ENCODE measurements at regions not wholly inside any gene's neighbourhood (a gene's known extent, or its start where the extent isn't known, plus 50 kb on each side); places are given as distances from the start of the nearest gene placed in this dataset.

DNA sequence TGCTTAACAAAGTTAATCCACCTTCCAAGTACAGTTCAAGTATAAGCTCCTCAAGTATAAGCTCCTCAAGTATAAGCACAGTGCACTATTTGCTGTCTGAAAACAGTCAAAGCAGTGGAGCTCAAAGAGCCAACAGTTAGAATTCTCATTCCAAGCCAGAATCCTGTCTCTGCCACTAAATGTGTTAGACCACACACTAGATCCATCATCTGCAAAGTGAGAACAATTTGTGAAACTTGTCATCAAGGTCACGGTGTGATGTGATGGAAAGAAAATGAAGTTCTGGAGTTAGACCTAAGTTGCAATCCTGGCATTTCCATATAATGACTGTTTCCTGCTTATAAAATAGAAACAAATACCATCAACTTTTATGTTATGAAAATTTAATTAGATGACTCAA is 602.5 kb downstream of the TNS3 start:
- no peaks in the 10 kb centered on the region for H3K9me3 ChIP-seq (ENCODE audit: control insufficient read depth in 1 of 2, low read length in 2 of 2)
- ChIA-PET CTCF (ENCODE audit: partially characterized antibody) (no interaction called here), POLR2A (ENCODE audit: partially characterized antibody) (no interaction called here)
- intact Hi-C loops (cut with micrococcal nuclease) = no loop called here
- no peak overlapping the region for H3K27ac ChIP-seq (ENCODE audit: low read depth, low read length)
- H3K9me3 Mint-ChIP-seq = peaks cover 0 to 4% (median 2%) of the 10 kb centered on the region in 8 donors
- H3K27me3 Mint-ChIP-seq = no peaks in the 10 kb centered on the region
- H3K4me1 ChIP-seq (ENCODE audit: insufficient read depth, low read length) = no peaks in the 10 kb centered on the region
- no peak overlapping the region for H3K4me3 ChIP-seq (ENCODE audit: low read length in 2 of 2)
- H3K36me3 Mint-ChIP-seq = no peaks in the 10 kb centered on the region
- no peak overlapping the region for H3K4me3 Mint-ChIP-seq
- H3K27ac Mint-ChIP-seq = no peak overlapping the region
- no peak for DNase-seq
- no peaks in the 10 kb centered on the region for H3K4me1 Mint-ChIP-seq
- no peaks in the 10 kb centered on the region for H3K27me3 ChIP-seq (ENCODE audit: insufficient read depth, low read length)
- no peaks in the 10 kb centered on the region for H3K36me3 ChIP-seq (ENCODE audit: insufficient read depth, low read length)

DNA sequence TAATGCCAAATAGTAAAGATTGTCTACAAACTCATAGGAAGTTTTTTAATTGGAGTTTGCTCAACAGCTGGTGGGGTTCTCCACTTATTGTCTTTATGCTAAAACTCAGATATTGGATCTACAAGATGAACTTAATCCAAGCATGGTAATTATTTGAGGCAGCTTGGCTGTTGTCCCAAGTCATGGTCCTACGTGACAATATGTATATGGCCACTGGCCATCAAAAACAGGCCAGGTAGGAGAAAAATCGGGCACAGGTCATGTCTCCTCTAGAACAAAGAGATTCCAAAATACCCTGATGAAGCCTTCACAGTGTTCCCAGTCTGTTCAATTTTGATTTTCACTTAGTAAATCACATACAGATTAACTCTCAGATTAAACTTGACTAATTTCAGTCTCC is 606.4 kb downstream of the TNS3 start:
- no peaks in the 10 kb centered on the region for H3K4me1 ChIP-seq (ENCODE audit: insufficient read depth, low read length)
- H3K9me3 ChIP-seq (ENCODE audit: control insufficient read depth in 1 of 2, low read length in 2 of 2) = no peaks in the 10 kb centered on the region
- no peaks in the 10 kb centered on the region for H3K36me3 Mint-ChIP-seq
- H3K4me3 ChIP-seq (ENCODE audit: low read length in 2 of 2) = no peak overlapping the region
- DNase-seq = no peak
- no peaks in the 10 kb centered on the region for H3K27me3 Mint-ChIP-seq
- H3K9me3 Mint-ChIP-seq = peaks cover 0 to 3% (median 0%) of the 10 kb centered on the region in 8 donors
- POLR2A ChIA-PET (ENCODE audit: partially characterized antibody) = no interaction called here
- CTCF ChIA-PET (ENCODE audit: partially characterized antibody) = no interaction called here
- no peak overlapping the region for H3K4me3 Mint-ChIP-seq
- H3K36me3 ChIP-seq (ENCODE audit: insufficient read depth, low read length) = no peaks in the 10 kb centered on the region
- intact Hi-C loops (cut with micrococcal nuclease) = no loop called here
- no peaks in the 10 kb centered on the region for H3K4me1 Mint-ChIP-seq
- H3K27me3 ChIP-seq (ENCODE audit: insufficient read depth, low read length) = no peaks in the 10 kb centered on the region
- H3K27ac ChIP-seq (ENCODE audit: low read depth, low read length) = no peak overlapping the region
- H3K27ac Mint-ChIP-seq = no peak overlapping the region

DNA sequence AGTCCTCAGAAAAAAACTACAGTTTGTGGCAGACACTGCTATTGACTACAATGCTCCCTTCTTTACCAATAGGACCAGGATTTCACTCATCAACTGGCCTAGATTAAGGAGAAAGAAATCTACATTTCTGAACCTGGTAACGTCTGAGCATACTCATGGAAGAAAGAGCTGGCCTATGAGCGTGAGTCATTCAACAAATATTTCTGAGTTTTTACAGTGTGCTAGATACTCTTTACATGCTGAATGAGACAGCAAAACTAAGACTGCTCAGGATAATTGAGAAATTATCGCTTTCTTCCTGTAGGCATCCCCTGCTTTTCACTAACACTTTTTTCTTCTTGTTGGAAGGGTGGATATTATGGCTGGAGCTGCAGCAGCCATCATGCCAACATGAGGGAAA is 609.7 kb downstream of the TNS3 start:
- ChIA-PET POLR2A (ENCODE audit: partially characterized antibody) (no interaction called here), CTCF (ENCODE audit: partially characterized antibody) (no interaction called here)
- Histone ChIP-seq H3K9me3 (ENCODE audit: control insufficient read depth in 1 of 2, low read length in 2 of 2) (no peaks in the 10 kb centered on the region), H3K27me3 (ENCODE audit: insufficient read depth, low read length) (no peaks in the 10 kb centered on the region), H3K4me3 (ENCODE audit: low read length in 2 of 2) (no peak overlapping the region), H3K4me1 (ENCODE audit: insufficient read depth, low read length) (no peaks in the 10 kb centered on the region), H3K27ac (ENCODE audit: low read depth, low read length) (no peak overlapping the region), H3K36me3 (ENCODE audit: insufficient read depth, low read length) (no peaks in the 10 kb centered on the region)
- Mint-ChIP-seq H3K4me1 (no peaks in the 10 kb centered on the region), H3K36me3 (no peaks in the 10 kb centered on the region), H3K27me3 (no peaks in the 10 kb centered on the region), H3K4me3 (no peak overlapping the region), H3K9me3 (peaks cover 0 to 13% (median 5%) of the 10 kb centered on the region in 8 donors), H3K27ac (no peak overlapping the region)
- intact Hi-C loops (cut with micrococcal nuclease) = no loop called here
- DNase-seq = no peak

DNA sequence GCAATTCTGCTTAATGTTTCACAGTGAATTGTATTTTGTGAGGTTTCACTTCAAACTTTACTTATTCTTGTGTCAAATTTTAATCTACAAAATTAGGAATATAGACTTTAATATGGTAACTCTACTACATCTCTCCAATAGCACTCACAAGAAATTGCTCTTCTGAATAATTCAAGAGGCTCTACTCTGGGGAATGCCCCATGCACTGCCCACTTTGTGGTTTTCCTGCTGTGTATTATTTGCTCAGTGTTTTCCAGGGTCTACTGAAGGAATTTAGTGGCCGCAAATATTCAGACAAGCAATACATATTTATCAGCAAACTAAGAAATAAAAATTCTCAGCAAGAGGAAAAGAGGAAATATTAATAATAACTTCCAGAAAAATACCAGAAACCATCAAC is 611.4 kb downstream of the TNS3 start:
- Mint-ChIP-seq H3K36me3 (no peaks in the 10 kb centered on the region), H3K9me3 (peaks cover 0 to 15% (median 8%) of the 10 kb centered on the region in 8 donors), H3K4me3 (no peak overlapping the region), H3K27me3 (no peaks in the 10 kb centered on the region), H3K4me1 (no peaks in the 10 kb centered on the region), H3K27ac (no peak overlapping the region)
- H3K4me3 ChIP-seq (ENCODE audit: low read length in 2 of 2) = no peak overlapping the region
- no peak for DNase-seq
- H3K4me1 ChIP-seq (ENCODE audit: insufficient read depth, low read length) = no peaks in the 10 kb centered on the region
- intact Hi-C loops (cut with micrococcal nuclease) = no loop called here
- no peaks in the 10 kb centered on the region for H3K27me3 ChIP-seq (ENCODE audit: insufficient read depth, low read length)
- H3K27ac ChIP-seq (ENCODE audit: low read depth, low read length) = no peak overlapping the region
- no peaks in the 10 kb centered on the region for H3K9me3 ChIP-seq (ENCODE audit: control insufficient read depth in 1 of 2, low read length in 2 of 2)
- CTCF ChIA-PET (ENCODE audit: partially characterized antibody) = no interaction called here
- POLR2A ChIA-PET (ENCODE audit: partially characterized antibody) = no interaction called here
- no peaks in the 10 kb centered on the region for H3K36me3 ChIP-seq (ENCODE audit: insufficient read depth, low read length)

DNA sequence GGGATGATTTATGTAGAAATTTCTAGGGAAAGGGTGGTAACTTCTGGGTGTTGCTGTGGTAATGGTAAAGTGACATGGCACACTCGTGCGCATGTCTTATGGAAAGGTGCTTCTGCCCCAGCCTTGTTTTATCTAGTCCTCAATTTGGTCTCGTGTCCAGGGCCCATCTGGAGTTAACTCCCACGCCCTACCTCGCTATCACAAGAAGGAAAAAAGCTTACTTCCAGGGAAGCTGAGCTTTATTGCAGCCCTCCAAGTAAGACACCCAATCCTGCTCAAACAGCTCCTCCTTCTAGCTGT is 611.8 kb downstream of the TNS3 start:
- peaks cover 0 to 19% (median 11%) of the 10 kb centered on the region in 8 donors for H3K9me3 Mint-ChIP-seq
- CTCF ChIA-PET (ENCODE audit: partially characterized antibody) = no interaction called here
- H3K4me3 ChIP-seq (ENCODE audit: low read length in 2 of 2) = no peak overlapping the region
- H3K27me3 ChIP-seq (ENCODE audit: insufficient read depth, low read length) = no peaks in the 10 kb centered on the region
- no peak overlapping the region for H3K4me3 Mint-ChIP-seq
- intact Hi-C loops (cut with micrococcal nuclease) = no loop called here
- H3K27ac ChIP-seq (ENCODE audit: low read depth, low read length) = no peak overlapping the region
- H3K4me1 Mint-ChIP-seq = no peaks in the 10 kb centered on the region
- no peaks in the 10 kb centered on the region for H3K4me1 ChIP-seq (ENCODE audit: insufficient read depth, low read length)
- POLR2A ChIA-PET (ENCODE audit: partially characterized antibody) = no interaction called here
- H3K9me3 ChIP-seq (ENCODE audit: control insufficient read depth in 1 of 2, low read length in 2 of 2) = no peaks in the 10 kb centered on the region
- no peaks in the 10 kb centered on the region for H3K27me3 Mint-ChIP-seq
- no peak overlapping the region for H3K27ac Mint-ChIP-seq
- no peak for DNase-seq
- no peaks in the 10 kb centered on the region for H3K36me3 ChIP-seq (ENCODE audit: insufficient read depth, low read length)
- H3K36me3 Mint-ChIP-seq = no peaks in the 10 kb centered on the region

DNA sequence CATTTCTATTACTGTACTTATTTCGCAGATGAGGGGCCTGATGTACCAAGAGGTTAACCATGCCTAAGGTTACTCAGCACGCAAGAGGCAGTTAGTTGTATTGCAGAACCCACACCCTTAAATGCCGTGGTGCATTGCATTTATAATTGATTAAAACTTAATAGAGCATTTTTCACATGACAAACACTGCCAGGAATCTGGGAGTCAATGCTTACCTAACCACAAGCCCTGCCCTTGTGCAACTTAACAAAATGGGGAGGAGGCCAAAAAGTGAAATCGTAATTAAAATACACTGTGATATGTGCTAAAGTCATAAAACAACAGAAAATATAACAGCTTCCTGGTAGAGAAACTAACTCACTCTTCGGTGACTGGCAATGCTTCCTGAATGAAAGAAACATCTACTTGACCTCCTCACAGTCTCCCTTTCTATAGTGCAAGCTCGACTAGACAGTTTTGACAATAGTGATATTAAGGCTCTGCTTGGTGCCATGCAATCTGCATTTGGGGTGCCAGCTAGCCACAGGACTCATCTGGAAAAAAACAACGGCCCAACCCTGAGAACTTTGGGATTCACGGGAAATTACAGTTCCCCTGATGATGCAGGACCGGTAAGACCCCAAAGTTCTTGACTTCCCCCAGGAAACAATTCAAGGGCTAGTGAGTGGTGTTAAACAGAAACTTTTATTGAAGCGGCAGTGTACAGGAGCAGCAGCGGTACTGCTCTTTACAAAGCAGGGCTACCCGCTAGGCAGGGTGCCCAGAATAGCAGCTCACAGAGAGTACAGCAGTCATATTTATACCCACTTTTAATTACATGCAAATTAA is 612.4 kb downstream of the TNS3 start:
- no peaks in the 10 kb centered on the region for H3K9me3 ChIP-seq (ENCODE audit: control insufficient read depth in 1 of 2, low read length in 2 of 2)
- no peak overlapping the region for H3K4me3 ChIP-seq (ENCODE audit: low read length in 2 of 2)
- H3K9me3 Mint-ChIP-seq = peaks cover 0 to 25% (median 16%) of the 10 kb centered on the region in 8 donors
- H3K27me3 ChIP-seq (ENCODE audit: insufficient read depth, low read length) = no peaks in the 10 kb centered on the region
- H3K4me1 Mint-ChIP-seq = no peaks in the 10 kb centered on the region
- no peaks in the 10 kb centered on the region for H3K36me3 ChIP-seq (ENCODE audit: insufficient read depth, low read length)
- no peak overlapping the region for H3K4me3 Mint-ChIP-seq
- no peaks in the 10 kb centered on the region for H3K36me3 Mint-ChIP-seq
- peak overlapping the region in 1 of 7 donors; percentile 11 for H3K27ac Mint-ChIP-seq
- DNase-seq = no peak
- H3K27me3 Mint-ChIP-seq = no peaks in the 10 kb centered on the region
- H3K27ac ChIP-seq (ENCODE audit: low read depth, low read length) = no peak overlapping the region
- ChIA-PET CTCF (ENCODE audit: partially characterized antibody) (no interaction called here), POLR2A (ENCODE audit: partially characterized antibody) (no interaction called here)
- H3K4me1 ChIP-seq (ENCODE audit: insufficient read depth, low read length) = no peaks in the 10 kb centered on the region
- intact Hi-C loops (cut with micrococcal nuclease) = no loop called here

DNA sequence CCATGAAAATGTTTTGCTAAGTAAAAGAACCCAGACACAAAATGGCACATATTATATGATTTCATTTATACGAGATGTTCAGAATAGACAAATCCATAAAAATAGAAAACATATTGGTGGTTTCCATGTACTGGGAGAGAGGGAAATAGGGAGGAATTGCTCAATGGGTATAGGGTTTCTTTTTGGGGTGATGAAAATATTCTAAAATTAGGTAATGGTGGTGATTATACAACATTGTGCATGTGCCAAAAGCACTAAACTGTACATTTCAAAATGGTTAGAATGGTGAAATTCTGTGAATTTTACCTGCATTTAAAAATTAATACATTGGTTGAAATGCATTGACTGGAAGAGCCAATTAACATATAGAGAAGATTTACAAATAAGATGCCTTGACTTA is 613.9 kb downstream of the TNS3 start:
- H3K27me3 ChIP-seq (ENCODE audit: insufficient read depth, low read length) = no peaks in the 10 kb centered on the region
- POLR2A ChIA-PET (ENCODE audit: partially characterized antibody) = no interaction called here
- peaks cover 0 to 36% (median 27%) of the 10 kb centered on the region in 8 donors for H3K9me3 Mint-ChIP-seq
- H3K36me3 Mint-ChIP-seq = no peaks in the 10 kb centered on the region
- no peaks in the 10 kb centered on the region for H3K36me3 ChIP-seq (ENCODE audit: insufficient read depth, low read length)
- H3K4me3 Mint-ChIP-seq = no peak overlapping the region
- H3K9me3 ChIP-seq (ENCODE audit: control insufficient read depth in 1 of 2, low read length in 2 of 2) = no peaks in the 10 kb centered on the region
- no peaks in the 10 kb centered on the region for H3K27me3 Mint-ChIP-seq
- H3K4me1 ChIP-seq (ENCODE audit: insufficient read depth, low read length) = no peaks in the 10 kb centered on the region
- no peak overlapping the region for H3K4me3 ChIP-seq (ENCODE audit: low read length in 2 of 2)
- DNase-seq = no peak
- H3K27ac Mint-ChIP-seq = no peak overlapping the region
- intact Hi-C loops (cut with micrococcal nuclease) = no loop called here
- no peak overlapping the region for H3K27ac ChIP-seq (ENCODE audit: low read depth, low read length)
- H3K4me1 Mint-ChIP-seq = no peaks in the 10 kb centered on the region
- CTCF ChIA-PET (ENCODE audit: partially characterized antibody) = no interaction called here

DNA sequence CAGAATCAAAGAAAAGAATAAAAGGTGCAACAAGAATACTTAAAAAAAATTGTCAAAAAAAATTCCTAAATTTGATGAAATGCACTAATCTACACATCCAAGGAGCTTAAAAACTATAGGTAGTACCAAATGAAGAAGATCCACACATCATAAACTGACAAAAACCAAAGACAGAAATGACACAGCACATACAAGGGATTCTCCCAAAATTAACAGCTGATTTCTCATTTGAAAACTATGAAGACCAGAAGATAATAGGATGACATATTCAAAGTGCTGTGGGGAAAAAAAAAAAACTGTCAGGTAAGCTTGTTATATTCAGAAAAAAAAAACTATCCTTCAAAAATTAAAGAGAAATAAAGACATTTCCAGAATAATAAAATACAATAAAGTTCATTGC is 618.2 kb downstream of the TNS3 start:
- no peak overlapping the region for H3K27ac Mint-ChIP-seq
- intact Hi-C loops (cut with micrococcal nuclease) = no loop called here
- peaks cover 0 to 1% of the 10 kb centered on the region in 2 donors for H3K36me3 Mint-ChIP-seq
- H3K27me3 Mint-ChIP-seq = no peaks in the 10 kb centered on the region
- no peaks in the 10 kb centered on the region for H3K36me3 ChIP-seq (ENCODE audit: insufficient read depth, low read length)
- no peak overlapping the region for H3K4me3 Mint-ChIP-seq
- H3K9me3 Mint-ChIP-seq = peaks cover 0 to 59% (median 40%) of the 10 kb centered on the region in 8 donors
- ChIA-PET POLR2A (ENCODE audit: partially characterized antibody) (no interaction called here), CTCF (ENCODE audit: partially characterized antibody) (no interaction called here)
- no peaks in the 10 kb centered on the region for H3K4me1 Mint-ChIP-seq
- H3K27ac ChIP-seq (ENCODE audit: low read depth, low read length) = no peak overlapping the region
- H3K27me3 ChIP-seq (ENCODE audit: insufficient read depth, low read length) = no peaks in the 10 kb centered on the region
- no peak for DNase-seq
- no peak overlapping the region for H3K4me3 ChIP-seq (ENCODE audit: low read length in 2 of 2)
- no peaks in the 10 kb centered on the region for H3K9me3 ChIP-seq (ENCODE audit: control insufficient read depth in 1 of 2, low read length in 2 of 2)
- H3K4me1 ChIP-seq (ENCODE audit: insufficient read depth, low read length) = no peaks in the 10 kb centered on the region
